22Rv1 (cell line): ENCODE measurements at regions not wholly inside any gene's neighbourhood (a gene's known extent, or its start where the extent isn't known, plus 50 kb on each side); places are given as distances from the start of the nearest gene placed in this dataset.

Source experiments
- ZFX ChIP-seq: fragments of 450-650 bp; IDR thresholded peaks from 2 replicates; pipeline ENCODE4 v1.6.1; 2017; ENCODE audit warnings: antibody characterized with exemption, borderline replicate concordance
- TF ChIP-seq, protein P1 (sequence below): fragments of 450-650 bp; IDR thresholded peaks from 2 replicates; pipeline ENCODE4 v1.5.1; 2017; ENCODE audit warnings: mild to moderate bottlenecking

DNA sequence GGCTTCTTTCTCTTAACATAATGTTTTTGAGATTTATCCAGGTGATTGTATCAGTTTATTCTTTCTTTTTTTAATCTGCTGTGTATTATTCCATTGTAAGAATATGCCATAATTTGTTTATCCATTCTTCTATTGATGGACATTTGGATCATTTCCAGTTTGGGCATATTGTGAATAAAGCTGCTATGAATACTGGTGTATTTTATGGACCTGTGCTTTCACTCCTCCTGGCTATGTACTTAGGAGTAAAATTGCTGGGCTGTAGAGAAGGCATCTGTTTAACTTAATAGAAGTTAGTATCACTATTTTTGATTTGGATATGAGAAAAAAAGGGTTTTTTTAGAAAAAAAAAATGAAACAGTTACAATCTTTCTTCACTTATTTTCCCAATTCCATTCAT, 50.0 kb upstream of the FAM9C start:
- TF ChIP-seq, protein P1, sequence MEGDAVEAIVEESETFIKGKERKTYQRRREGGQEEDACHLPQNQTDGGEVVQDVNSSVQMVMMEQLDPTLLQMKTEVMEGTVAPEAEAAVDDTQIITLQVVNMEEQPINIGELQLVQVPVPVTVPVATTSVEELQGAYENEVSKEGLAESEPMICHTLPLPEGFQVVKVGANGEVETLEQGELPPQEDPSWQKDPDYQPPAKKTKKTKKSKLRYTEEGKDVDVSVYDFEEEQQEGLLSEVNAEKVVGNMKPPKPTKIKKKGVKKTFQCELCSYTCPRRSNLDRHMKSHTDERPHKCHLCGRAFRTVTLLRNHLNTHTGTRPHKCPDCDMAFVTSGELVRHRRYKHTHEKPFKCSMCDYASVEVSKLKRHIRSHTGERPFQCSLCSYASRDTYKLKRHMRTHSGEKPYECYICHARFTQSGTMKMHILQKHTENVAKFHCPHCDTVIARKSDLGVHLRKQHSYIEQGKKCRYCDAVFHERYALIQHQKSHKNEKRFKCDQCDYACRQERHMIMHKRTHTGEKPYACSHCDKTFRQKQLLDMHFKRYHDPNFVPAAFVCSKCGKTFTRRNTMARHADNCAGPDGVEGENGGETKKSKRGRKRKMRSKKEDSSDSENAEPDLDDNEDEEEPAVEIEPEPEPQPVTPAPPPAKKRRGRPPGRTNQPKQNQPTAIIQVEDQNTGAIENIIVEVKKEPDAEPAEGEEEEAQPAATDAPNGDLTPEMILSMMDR, result no peak
- no peak for TF ChIP-seq ZFX
